GM12873 (cell line): ENCODE measurements at regions not wholly inside any gene's neighbourhood (a gene's known extent, or its start where the extent isn't known, plus 50 kb on each side); places are given as distances from the start of the nearest gene placed in this dataset.

Experiments
- TF ChIP-seq, protein P1 (sequence below): IDR thresholded peaks from 2 replicates; pipeline ENCODE4 v1.5.1; 2012; ENCODE audit warnings: low read depth, mild to moderate bottlenecking, moderate library complexity, low read length, control low read depth; ENCODE audit not compliant: insufficient read depth; ENCODE audit errors: missing control alignments

DNA sequence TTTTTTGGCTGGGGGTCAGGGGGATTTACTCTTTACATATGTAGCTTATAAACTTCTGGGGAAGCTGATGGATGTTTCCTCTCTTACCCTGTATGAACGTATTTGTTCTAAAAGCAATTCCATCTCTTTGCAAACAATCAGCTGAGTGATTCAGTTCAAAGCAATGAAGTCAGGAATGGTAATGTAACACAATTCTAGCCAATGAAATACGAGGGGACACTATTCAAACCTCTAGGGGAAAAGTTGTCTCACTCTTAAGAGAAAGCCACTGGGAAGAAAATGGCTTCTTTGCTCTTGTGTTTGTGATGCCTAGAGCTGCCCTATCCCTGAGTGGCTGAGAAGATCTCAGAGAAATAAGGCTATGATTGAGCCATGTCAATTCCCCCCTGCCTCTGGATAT is 134.8 kb upstream of the SEMA3C start:
- TF ChIP-seq, protein P1, sequence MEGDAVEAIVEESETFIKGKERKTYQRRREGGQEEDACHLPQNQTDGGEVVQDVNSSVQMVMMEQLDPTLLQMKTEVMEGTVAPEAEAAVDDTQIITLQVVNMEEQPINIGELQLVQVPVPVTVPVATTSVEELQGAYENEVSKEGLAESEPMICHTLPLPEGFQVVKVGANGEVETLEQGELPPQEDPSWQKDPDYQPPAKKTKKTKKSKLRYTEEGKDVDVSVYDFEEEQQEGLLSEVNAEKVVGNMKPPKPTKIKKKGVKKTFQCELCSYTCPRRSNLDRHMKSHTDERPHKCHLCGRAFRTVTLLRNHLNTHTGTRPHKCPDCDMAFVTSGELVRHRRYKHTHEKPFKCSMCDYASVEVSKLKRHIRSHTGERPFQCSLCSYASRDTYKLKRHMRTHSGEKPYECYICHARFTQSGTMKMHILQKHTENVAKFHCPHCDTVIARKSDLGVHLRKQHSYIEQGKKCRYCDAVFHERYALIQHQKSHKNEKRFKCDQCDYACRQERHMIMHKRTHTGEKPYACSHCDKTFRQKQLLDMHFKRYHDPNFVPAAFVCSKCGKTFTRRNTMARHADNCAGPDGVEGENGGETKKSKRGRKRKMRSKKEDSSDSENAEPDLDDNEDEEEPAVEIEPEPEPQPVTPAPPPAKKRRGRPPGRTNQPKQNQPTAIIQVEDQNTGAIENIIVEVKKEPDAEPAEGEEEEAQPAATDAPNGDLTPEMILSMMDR = no peak

- TF ChIP-seq, protein P1 = no peak
These were observed 133.1 kb upstream of the SEMA3C start for GRCh38 chr7:81051811-81052413.

DNA sequence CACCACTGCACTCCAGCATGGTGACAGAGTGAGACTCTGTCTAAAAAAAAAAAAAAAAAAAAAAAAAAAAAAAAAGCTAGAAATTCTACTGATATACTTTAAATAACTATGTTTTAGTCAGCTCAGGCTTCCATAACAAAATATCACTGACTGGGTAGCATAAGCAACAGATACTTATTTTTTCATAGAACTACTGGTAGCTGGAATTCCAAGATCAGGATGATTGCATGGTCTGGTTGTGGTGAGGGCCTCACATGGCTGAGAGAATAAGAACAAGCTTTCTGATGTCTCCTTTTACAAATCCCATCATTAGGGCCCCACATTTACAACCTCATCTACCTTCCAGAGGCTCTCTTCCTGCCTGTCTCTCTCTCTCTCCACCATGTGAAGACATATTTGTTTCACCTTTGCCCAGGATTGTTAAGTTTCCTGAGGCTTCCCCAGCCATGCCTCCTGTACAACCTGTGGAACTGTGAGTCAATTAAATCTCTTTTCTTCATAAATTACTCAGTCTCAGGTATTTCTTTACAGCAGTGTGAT is 126.7 kb upstream of the SEMA3C start:
- TF ChIP-seq, protein P1 = no peak

GRCh38 chr7:81040496-81040895 is 121.6 kb upstream of the SEMA3C start:
- TF ChIP-seq, protein P1 = no peak

DNA sequence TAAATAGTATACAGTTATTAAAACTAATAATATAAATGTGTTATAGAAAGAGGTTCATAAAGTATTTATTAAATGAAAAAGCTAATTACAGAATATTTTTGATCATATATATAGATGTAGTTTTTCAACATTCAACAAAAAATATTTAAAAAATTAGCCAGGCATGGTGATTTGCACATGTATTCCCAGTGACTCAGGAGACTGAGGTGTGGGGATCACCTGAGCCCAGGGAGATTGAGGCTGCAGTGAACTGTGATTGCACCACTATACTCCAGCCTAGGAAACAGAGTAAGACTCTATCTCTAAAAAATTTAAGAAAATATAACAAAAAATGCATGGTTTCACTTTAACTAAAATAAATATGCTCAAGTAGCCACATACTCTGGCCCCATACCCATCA is 118.0 kb upstream of the SEMA3C start:
- TF ChIP-seq, protein P1 = no peak

GRCh38 chr7:81036057-81036456 is 117.2 kb upstream of the SEMA3C start:
- TF ChIP-seq, protein P1 = no peak

- TF ChIP-seq, protein P1 = no peak
These were observed 113.1 kb upstream of the SEMA3C start for GRCh38 chr7:81031996-81032395.

DNA sequence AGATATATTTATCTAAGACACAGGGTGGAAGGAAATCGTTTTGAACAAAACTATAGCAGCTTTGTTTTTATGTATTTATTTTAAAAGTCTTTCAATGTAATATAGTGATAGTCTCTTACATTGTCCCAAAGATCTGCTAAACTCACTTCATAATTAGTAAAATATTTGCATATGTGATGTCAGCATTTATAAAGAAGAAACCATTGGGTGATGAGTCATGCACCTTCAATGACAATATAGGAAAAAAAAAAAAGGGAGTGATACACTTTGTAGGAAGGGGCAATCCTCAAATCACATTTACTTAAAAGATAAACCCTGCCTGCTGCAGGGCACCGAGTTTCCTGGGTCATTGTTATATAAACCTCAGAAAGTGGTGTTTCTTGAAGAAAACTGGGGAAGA is 112.4 kb upstream of the SEMA3C start:
- TF ChIP-seq, protein P1 = no peak
